ENCODE measurements at regions not wholly inside any gene's neighbourhood (a gene's known extent, or its start where the extent isn't known, plus 50 kb on each side); places are given as distances from the start of the nearest gene placed in this dataset.

GRCh38 chr18:5068851-5069250 is 128.2 kb downstream of the AKAIN1 start:
- H3K79me2 ChIP-seq (ENCODE audit: insufficient read depth, low read length) = no peaks in the 10 kb centered on the region
- no peaks in the 10 kb centered on the region for H3K36me3 ChIP-seq (ENCODE audit: insufficient read depth, low read length)
- TF ChIP-seq EZH2 (IDR thresholded peaks at IDR 0.05; ENCODE audit: borderline replicate concordance, low read length) (no peak), CTCF (IDR thresholded peaks at IDR 0.05; ENCODE audit: low read length) (no peak)
- no peaks in the 10 kb centered on the region for H3K27me3 ChIP-seq (ENCODE audit: insufficient read depth, low read length)
- H3K9ac ChIP-seq (ENCODE audit: low read length) = no peak overlapping the region
- H3K4me1 ChIP-seq (ENCODE audit: insufficient read depth, low read length, severe bottlenecking) = no peaks in the 10 kb centered on the region
- no peaks in the 10 kb centered on the region for H3F3A ChIP-seq (ENCODE audit: insufficient read depth, low read length)
- H2AFZ ChIP-seq (ENCODE audit: low read length) = no peak overlapping the region
- H3K9me2 ChIP-seq (ENCODE audit: low read depth, low read length) = no peaks in the 10 kb centered on the region
- no peaks in the 10 kb centered on the region for H4K20me1 ChIP-seq (ENCODE audit: insufficient read depth, low read length)
- no peak overlapping the region for H3K4me3 ChIP-seq (ENCODE audit: low read depth, low read length, poor library complexity, severe bottlenecking)
- H3K4me2 ChIP-seq (ENCODE audit: low read length) = no peak overlapping the region
- no peaks in the 10 kb centered on the region for H3K9me3 ChIP-seq (ENCODE audit: low read length)
- no peak overlapping the region for H3K27ac ChIP-seq (ENCODE audit: low read depth, low read length, poor library complexity, severe bottlenecking)

- Histone ChIP-seq H3K4me3 (ENCODE audit: low read depth, low read length, poor library complexity, severe bottlenecking) (no peak overlapping the region), H3K9me3 (ENCODE audit: low read length) (no peaks in the 10 kb centered on the region), H3K27ac (ENCODE audit: low read depth, low read length, poor library complexity, severe bottlenecking) (no peak overlapping the region), H3K27me3 (ENCODE audit: insufficient read depth, low read length) (no peaks in the 10 kb centered on the region), H2AFZ (ENCODE audit: low read length) (no peak overlapping the region), H3F3A (ENCODE audit: insufficient read depth, low read length) (no peaks in the 10 kb centered on the region), H3K79me2 (ENCODE audit: insufficient read depth, low read length) (no peaks in the 10 kb centered on the region), H3K4me2 (ENCODE audit: low read length) (no peak overlapping the region), H4K20me1 (ENCODE audit: insufficient read depth, low read length) (no peaks in the 10 kb centered on the region), H3K9ac (ENCODE audit: low read length) (no peak overlapping the region), H3K4me1 (ENCODE audit: insufficient read depth, low read length, severe bottlenecking) (no peaks in the 10 kb centered on the region), H3K36me3 (ENCODE audit: insufficient read depth, low read length) (no peaks in the 10 kb centered on the region), H3K9me2 (ENCODE audit: low read depth, low read length) (no peaks in the 10 kb centered on the region)
- no peak for TF ChIP-seq EZH2 (IDR thresholded peaks at IDR 0.05; ENCODE audit: borderline replicate concordance, low read length)
- TF ChIP-seq CTCF (IDR thresholded peaks at IDR 0.05; ENCODE audit: low read length) = peak; percentile 89
Observed at GRCh38 chr18:5066380-5066977, 130.6 kb downstream of the AKAIN1 start.

- no peaks in the 10 kb centered on the region for H4K20me1 ChIP-seq (ENCODE audit: insufficient read depth, low read length)
- no peak overlapping the region for H3K9ac ChIP-seq (ENCODE audit: low read length)
- no peaks in the 10 kb centered on the region for H3K4me1 ChIP-seq (ENCODE audit: insufficient read depth, low read length, severe bottlenecking)
- H3K79me2 ChIP-seq (ENCODE audit: insufficient read depth, low read length) = no peaks in the 10 kb centered on the region
- H3K4me3 ChIP-seq (ENCODE audit: low read depth, low read length, poor library complexity, severe bottlenecking) = no peak overlapping the region
- no peaks in the 10 kb centered on the region for H3K9me2 ChIP-seq (ENCODE audit: low read depth, low read length)
- TF ChIP-seq EZH2 (IDR thresholded peaks at IDR 0.05; ENCODE audit: borderline replicate concordance, low read length) = no peak
- no peak for TF ChIP-seq CTCF (IDR thresholded peaks at IDR 0.05; ENCODE audit: low read length)
- H3K27me3 ChIP-seq (ENCODE audit: insufficient read depth, low read length) = no peaks in the 10 kb centered on the region
- H3K9me3 ChIP-seq (ENCODE audit: low read length) = no peaks in the 10 kb centered on the region
- H3K27ac ChIP-seq (ENCODE audit: low read depth, low read length, poor library complexity, severe bottlenecking) = no peak overlapping the region
- no peaks in the 10 kb centered on the region for H3F3A ChIP-seq (ENCODE audit: insufficient read depth, low read length)
- H2AFZ ChIP-seq (ENCODE audit: low read length) = no peak overlapping the region
- H3K4me2 ChIP-seq (ENCODE audit: low read length) = no peak overlapping the region
- H3K36me3 ChIP-seq (ENCODE audit: insufficient read depth, low read length) = no peaks in the 10 kb centered on the region
Observed at GRCh38 chr18:5065615-5066014, 131.4 kb downstream of the AKAIN1 start.
